K562 (cell line): ENCODE measurements at regions not wholly inside any gene's neighbourhood (a gene's known extent, or its start where the extent isn't known, plus 50 kb on each side); places are given as distances from the start of the nearest gene placed in this dataset.

Experiments used
- ATAC-seq: fragments of 200-7000 bp; cut with Tn5 transposase; 3 replicates; pipeline ENCODE4 v1.9.1; 2020; ENCODE audit warnings: moderate library complexity
- BruUV-seq: library from RNA; stranded (reverse); fragments of 400-500 nt; replicated peaks from 2 replicates; lab custom pipeline; 2021; lab: Mats Ljungman, UMichigan
- CTCF ChIA-PET: fragments of 300-600 bp; formaldehyde crosslinking; extraction: SDS; loops from one replicate; lab custom pipeline; 2021; ENCODE audit warnings: low intra/inter-chr PET ratio; lab: Yijun Ruan, JAX
- POLR2A ChIA-PET: fragments of 300-600, 350-650 bp; sonication (Branson Sonifier 250); formaldehyde crosslinking; extraction: SDS; loops from one replicate; lab custom pipeline; 2021; ENCODE audit warnings: antibody characterized with exemption, inconsistent platforms; lab: Yijun Ruan, JAX
- DNase-seq, 4 experiments: peaks; one replicate each; pipeline versions ENCODE4 v3.0.0 to v3.0.0-alpha.2; 2011 to 2018; ENCODE audit warnings: low spot score in 3 of 4, mixed read lengths in 3 of 4; ENCODE audit errors: extremely low read depth in 1 of 4
- FAIRE-seq: peaks from 2 replicates; lab custom pipeline; 2011; peaks lifted over from hg19 to GRCh38; lab: Jason Lieb, UNC
- H2AFZ ChIP-seq: 2 replicates; pipeline ENCODE4 v1.6.0; 2011; ENCODE audit warnings: low read depth, low read length, control low read depth, inconsistent platforms
- H3K27ac ChIP-seq: fragments of 200-600 bp; 3 replicates; pipeline ENCODE4 v1.8.0; 2011; ENCODE audit warnings: low read depth, mild to moderate bottlenecking, control low read depth, inconsistent platforms, low read length, moderate library complexity, mixed read lengths; ENCODE audit errors: extremely low read depth
- H3K27me3 ChIP-seq, 2 experiments: fragments of 300-600 bp in 1 of 2; 2 replicates in 1 of 2; 3 replicates in 1 of 2; pipeline versions ENCODE4 v1.6.0 to v1.8.0; 2011; ENCODE audit warnings: inconsistent platforms in 2 of 2, low read length in 2 of 2, mild to moderate bottlenecking in 1 of 2, mixed read lengths in 1 of 2, moderate library complexity in 1 of 2; ENCODE audit not compliant: control insufficient read depth in 2 of 2, insufficient read depth in 2 of 2
- H3K36me3 ChIP-seq: fragments of 300-600 bp; 3 replicates; pipeline ENCODE4 v1.8.0; 2011; ENCODE audit warnings: mild to moderate bottlenecking, low read length, inconsistent platforms; ENCODE audit not compliant: control insufficient read depth, insufficient read depth
- H3K4me1 ChIP-seq, 2 experiments: fragments of 200-600 bp in 1 of 2; replicated peaks in 1 of 2; 2 replicates in 1 of 2; 3 replicates in 1 of 2; pipeline versions ENCODE4 v1.5.1 to v1.8.0; 2011; ENCODE audit warnings: inconsistent platforms in 2 of 2, low read length in 2 of 2, mild to moderate bottlenecking in 1 of 2, mixed read lengths in 1 of 2, moderate library complexity in 1 of 2; ENCODE audit not compliant: control insufficient read depth in 2 of 2, insufficient read depth in 2 of 2
- H3K4me2 ChIP-seq: 2 replicates; pipeline ENCODE4 v1.6.1; 2011; ENCODE audit warnings: low read length, control low read depth, inconsistent platforms, mixed read lengths; ENCODE audit not compliant: insufficient read depth
- H3K4me3 ChIP-seq: fragments of 200-600 bp; sonication (generic), shearing (Covaris generic); 2 replicates; pipeline ENCODE4 v1.5.1; 2016; ENCODE audit warnings: control low read depth, inconsistent platforms
- H3K79me2 ChIP-seq: fragments of 200-600 bp; 3 replicates; pipeline ENCODE4 v1.8.0; 2011; ENCODE audit warnings: low read length, inconsistent platforms; ENCODE audit not compliant: control insufficient read depth, insufficient read depth
- H3K9ac ChIP-seq, 2 experiments: 2 replicates each; pipeline versions ENCODE4 v1.6.0 to v1.6.1; 2011; ENCODE audit warnings: low read depth in 2 of 2, low read length in 2 of 2, control low read depth in 1 of 2, inconsistent platforms in 1 of 2, mild to moderate bottlenecking in 1 of 2, mixed read lengths in 1 of 2; ENCODE audit not compliant: insufficient read depth in 1 of 2
- H3K9me1 ChIP-seq: one replicate; pipeline ENCODE4 v1.6.0; 2011; ENCODE audit warnings: inconsistent platforms, mild to moderate bottlenecking, low read length, moderate library complexity; ENCODE audit not compliant: control insufficient read depth, insufficient read depth
- H3K9me3 ChIP-seq: replicated peaks from 2 replicates; pipeline ENCODE4 v1.5.1; 2011; ENCODE audit warnings: low read depth, low read length, inconsistent platforms; ENCODE audit not compliant: control insufficient read depth, insufficient read depth
- H4K20me1 ChIP-seq: replicated peaks from 2 replicates; pipeline ENCODE4 v1.6.1; 2011; ENCODE audit warnings: low read length, inconsistent platforms, mixed read lengths; ENCODE audit not compliant: control insufficient read depth, insufficient read depth
- ARID2 ChIP-seq: fragments of 450-650 bp; IDR thresholded peaks from 2 replicates; pipeline ENCODE4 v1.6.1; 2017; ENCODE audit warnings: antibody characterized with exemption, mild to moderate bottlenecking
- BCOR ChIP-seq: fragments of 450-650 bp; IDR thresholded peaks from 2 replicates; pipeline ENCODE4 v1.6.1; 2016
- CBX5 ChIP-seq: IDR thresholded peaks from 2 replicates; pipeline ENCODE4 v1.6.1; 2014; ENCODE audit warnings: low read depth, borderline replicate concordance
- CHD2 ChIP-seq: IDR thresholded peaks from 2 replicates; pipeline ENCODE4 v1.6.1; 2011; ENCODE audit warnings: low read depth, low read length
- ELF1 ChIP-seq: fragments of 200-800 bp; sonication (Bioruptor generic); IDR thresholded peaks from 2 replicates; pipeline ENCODE4 v1.6.1; 2016; ENCODE audit warnings: missing genetic modification characterization, missing compliant biosample characterization
- FOXM1 ChIP-seq, 2 experiments: fragments of 450-650 bp in 1 of 2; sonication (generic) in 1 of 2; formaldehyde crosslinking in 1 of 2; IDR thresholded peaks; 2 replicates each; pipeline versions ENCODE4 v1.6.1 to v1.9.0; 2017 to 2022; ENCODE audit warnings: low read depth in 2 of 2, mild to moderate bottlenecking in 2 of 2, missing genetic modification reagents in 1 of 2, moderate library complexity in 1 of 2
- MAFK ChIP-seq: IDR thresholded peaks from 2 replicates; pipeline ENCODE4 v1.6.1; 2011; ENCODE audit warnings: low read length, improper control_type of control experiment
- NCOA4 ChIP-seq: fragments of 450-650 bp; IDR thresholded peaks from 2 replicates; pipeline ENCODE4 v1.6.1; 2018; ENCODE audit warnings: mild to moderate bottlenecking; ENCODE audit not compliant: partially characterized antibody
- NFIX ChIP-seq: fragments of 250-450 bp; sonication (Bioruptor Pico); IDR thresholded peaks from 2 replicates; pipeline ENCODE4 v1.4.0; 2020; ENCODE audit warnings: low read depth, mild to moderate bottlenecking, moderate library complexity
- NFYB ChIP-seq: IDR thresholded peaks from 2 replicates; pipeline ENCODE4 v1.6.1; 2011; ENCODE audit warnings: mild to moderate bottlenecking, moderate library complexity; ENCODE audit not compliant: insufficient read length; ENCODE audit errors: extremely low read depth
- PHTF2 ChIP-seq: fragments of 250-450 bp; sonication (Bioruptor Pico); IDR thresholded peaks from 2 replicates; pipeline ENCODE4 v1.5.0; 2021; ENCODE audit warnings: mild to moderate bottlenecking
- PKNOX1 ChIP-seq: fragments of 450-650 bp; IDR thresholded peaks from 2 replicates; pipeline ENCODE4 v1.6.1; 2016
- PREB ChIP-seq: sonication (generic); formaldehyde crosslinking; IDR thresholded peaks from 2 replicates; pipeline ENCODE4 v1.8.1; 2023; ENCODE audit warnings: mild to moderate bottlenecking, missing genetic modification reagents
- RBFOX2 ChIP-seq: fragments of 200-400 bp; formaldehyde crosslinking; IDR thresholded peaks from 2 replicates; pipeline ENCODE4 v1.6.1; 2017; ENCODE audit warnings: low read depth, mild to moderate bottlenecking, low read length, moderate library complexity
- SAP30 ChIP-seq: fragments of 200-600 bp; sonication (generic); IDR thresholded peaks from 2 replicates; pipeline ENCODE4 v1.6.1; 2012; ENCODE audit warnings: borderline replicate concordance, low read depth, mild to moderate bottlenecking, moderate library complexity, low read length, control low read depth, inconsistent platforms; ENCODE audit not compliant: insufficient read depth, poor library complexity, severe bottlenecking
- SNRNP70 ChIP-seq: fragments of 200-400 bp; formaldehyde crosslinking; optimal IDR thresholded peaks from 2 replicates; pipeline ENCODE3; 2017; ENCODE audit warnings: low read depth, low read length
- TOE1 ChIP-seq, 2 experiments: fragments of 450-650 bp in 1 of 2; sonication (generic) in 1 of 2; formaldehyde crosslinking in 1 of 2; IDR thresholded peaks; 2 replicates each; pipeline versions ENCODE4 v1.7.1 to v1.8.0; 2016 to 2022; ENCODE audit warnings: borderline replicate concordance in 2 of 2, mild to moderate bottlenecking in 2 of 2, antibody characterized with exemption in 1 of 2, inconsistent platforms in 1 of 2, low read depth in 1 of 2, missing genetic modification reagents in 1 of 2, moderate library complexity in 1 of 2
- USF2 ChIP-seq: sonication (generic); formaldehyde crosslinking; IDR thresholded peaks from 2 replicates; pipeline ENCODE4 v1.5.0; 2020; ENCODE audit warnings: missing genetic modification reagents
- ZNF239 ChIP-seq: fragments of 250-450 bp; sonication (Bioruptor Pico); IDR thresholded peaks from 2 replicates; pipeline ENCODE4 v1.4.0; 2020; ENCODE audit warnings: mild to moderate bottlenecking
- ZNF398 ChIP-seq: fragments of 250-450 bp; sonication (Bioruptor Pico); IDR thresholded peaks from 2 replicates; pipeline ENCODE4 v1.8.0; 2021; ENCODE audit warnings: moderate library complexity, mild to moderate bottlenecking, inconsistent platforms
- WGBS: fragments of 100-300 bp; shearing (Covaris generic); methylation state at CpG from one replicate; pipeline ENCODE4 v1.1.6; 2016; ENCODE audit warnings: low coverage, mixed read lengths; ENCODE audit not compliant: insufficient coverage; ENCODE audit errors: missing lambda C conversion rate; 5-methylcytosine and 5-hydroxymethylcytosine counted together
- in situ Hi-C: fragments of 300-500 bp; cut with MboI; formaldehyde crosslinking; loops from 4 replicates; pipeline ENCODE4 v1.15.0; 2018; ENCODE audit warnings: inconsistent platforms, mixed read lengths
- intact Hi-C: fragments of 100-400 bp; cut with micrococcal nuclease; formaldehyde crosslinking; loops from 2 replicates; pipeline ENCODE4 v1.14.2; 2022

GRCh38 chr10:106268000-106268399, 896.5 kb downstream of the SORCS1 start:
- WGBS, result 0% methylated on average over 1 of the region's 2 CpGs
- FAIRE-seq, result no peak

More at GRCh38 chr10:106268000-106268399, 896.5 kb downstream of the SORCS1 start:
- H3K27ac ChIP-seq, result no peak overlapping the region
- no peak overlapping the region for H3K9ac ChIP-seq
- no peaks in the 10 kb centered on the region for H3K36me3 ChIP-seq
- no peaks in the 10 kb centered on the region for H3K27me3 ChIP-seq
- intact Hi-C loops (no loop called here), in situ Hi-C loops (no loop called here)
- BruUV-seq, result no TSS peak
- H3K9me1 ChIP-seq, result no peaks in the 10 kb centered on the region
- no peaks in the 10 kb centered on the region for H3K79me2 ChIP-seq
- no peaks in the 10 kb centered on the region for H3K4me1 ChIP-seq
- H3K4me3 ChIP-seq, result no peak overlapping the region
- H3K4me2 ChIP-seq, result no peak overlapping the region
- no peaks in the 10 kb centered on the region for H3K9me3 ChIP-seq
- CTCF ChIA-PET, result no interaction called here
- no peak for TF ChIP-seq TOE1 (IDR thresholded peaks at IDR 0.05; ENCODE audit: borderline replicate concordance)
- TF ChIP-seq TOE1 (CRISPR knock-in tag; IDR thresholded peaks at IDR 0.05; ENCODE audit: borderline replicate concordance, low read depth), result no peak
- TF ChIP-seq CBX5, result no peak
- no peak for TF ChIP-seq USF2 (CRISPR knock-in tag)
- TF ChIP-seq SAP30, result no peak
- TF ChIP-seq ELF1 (tag), result no peak
- no peak for TF ChIP-seq BCOR
- no peak for TF ChIP-seq MAFK
- no peak for TF ChIP-seq RBFOX2
- no peak for TF ChIP-seq ZNF398 (CRISPR knock-in tag)
- no peak for TF ChIP-seq PREB (CRISPR knock-in tag)
- no peak for TF ChIP-seq ARID2
- no peak for TF ChIP-seq PKNOX1
- TF ChIP-seq CHD2, result no peak
- TF ChIP-seq PHTF2, result no peak
- no peak for TF ChIP-seq NFYB
- no peak for TF ChIP-seq NFIX (CRISPR knock-in tag)
- no peak for TF ChIP-seq NCOA4
- TF ChIP-seq SNRNP70, result no peak
- no peak for TF ChIP-seq FOXM1 (IDR thresholded peaks at IDR 0.05; ENCODE audit: low read depth)
- TF ChIP-seq FOXM1 (CRISPR knock-in tag; IDR thresholded peaks at IDR 0.05; ENCODE audit: low read depth), result no peak
- TF ChIP-seq ZNF239 (CRISPR knock-in tag), result no peak
- H2AFZ ChIP-seq, result no peak overlapping the region
- H4K20me1 ChIP-seq, result no peaks in the 10 kb centered on the region
- DNase-seq, result no peak
- ATAC-seq, result no peak
- POLR2A ChIA-PET, result no interaction called here
